Activated T-cell treated with anti-CD3 and anti-CD28 coated beads, Interleukin-2, amount 50 U/mL, for 72 hours (primary cell): ENCODE measurements at regions not wholly inside any gene's neighbourhood (a gene's known extent, or its start where the extent isn't known, plus 50 kb on each side); places are given as distances from the start of the nearest gene placed in this dataset.

Source experiments
- ATAC-seq, 2 donors: fragments of 150-1000 bp; cut with Tn5 transposase; replicated peaks in 1 of 2; 2 replicates each; pipeline ENCODE4 v1.10.0; 2021; ENCODE audit warnings: moderate library complexity in 2 of 2, mild to moderate bottlenecking in 1 of 2
- DNase-seq, 2 donors: peaks; one replicate each; pipeline ENCODE4 v3.0.0; 2021 to 2022; ENCODE audit warnings: mixed read lengths in 1 of 2
- H3K27ac Mint-ChIP-seq: one replicate; pipeline ENCODE4 v1.8.0; 2022; ENCODE audit warnings: mild to moderate bottlenecking, moderate library complexity, mixed read lengths
- H3K27me3 Mint-ChIP-seq: one replicate; pipeline ENCODE4 v1.8.0; 2022; ENCODE audit warnings: low read depth, mixed read lengths
- H3K36me3 Mint-ChIP-seq, 2 donors: one replicate each; pipeline ENCODE4 v1.8.0; 2022; ENCODE audit warnings: mixed read lengths in 2 of 2, mild to moderate bottlenecking in 1 of 2; ENCODE audit not compliant: insufficient read depth in 2 of 2
- H3K4me1 Mint-ChIP-seq: one replicate; pipeline ENCODE4 v1.8.0; 2022; ENCODE audit warnings: low read depth, mixed read lengths
- H3K4me3 Mint-ChIP-seq, 2 donors: one replicate each; pipeline ENCODE4 v1.8.0; 2022; ENCODE audit warnings: mild to moderate bottlenecking in 2 of 2, mixed read lengths in 2 of 2, moderate library complexity in 2 of 2
- H3K9me3 Mint-ChIP-seq, 2 donors: one replicate each; pipeline ENCODE4 v1.8.0; 2022; ENCODE audit warnings: mixed read lengths in 2 of 2

DNA sequence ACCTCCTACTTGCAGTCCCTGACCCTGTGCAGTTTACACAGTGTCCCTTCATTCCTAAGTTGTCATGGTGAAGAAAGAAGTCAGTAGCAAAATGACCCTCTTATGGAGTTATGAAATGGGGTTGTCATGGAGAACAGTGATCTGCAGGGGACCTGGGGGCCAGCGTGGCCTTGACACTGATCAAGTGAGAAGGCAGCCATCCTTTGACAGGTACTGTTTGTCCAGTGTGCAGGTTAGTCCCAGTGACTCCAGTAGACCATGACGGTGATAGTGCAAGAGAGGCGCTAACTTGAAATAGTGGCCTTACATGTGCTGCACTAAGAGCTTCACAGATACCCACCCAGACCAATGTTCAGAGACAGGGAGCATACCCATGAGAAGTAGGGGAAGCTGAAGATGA lies 87.9 kb downstream of the IL12A start:
- ATAC-seq: no peak
- H3K36me3 Mint-ChIP-seq: no peaks in the 10 kb centered on the region

DNA sequence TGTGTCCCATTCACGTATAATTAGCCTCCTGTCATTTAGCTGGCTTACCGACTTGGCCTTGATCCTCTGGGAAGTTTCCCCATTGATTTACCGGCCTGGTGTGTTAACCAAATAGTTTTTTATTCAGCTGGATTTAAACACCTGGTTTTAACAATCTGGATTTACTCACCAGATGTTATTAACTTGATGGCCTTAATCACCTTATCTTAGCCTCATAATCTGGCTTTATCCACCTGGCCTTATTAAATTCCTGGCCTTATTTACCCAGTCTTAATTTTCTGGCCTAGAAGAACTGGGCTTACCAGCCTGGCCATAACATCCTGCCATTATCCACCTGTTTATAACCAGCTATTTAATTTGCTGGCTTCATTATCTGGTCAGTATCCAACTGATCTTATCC lies 89.9 kb downstream of the IL12A start:
- Mint-ChIP-seq H3K4me1 (no peaks in the 10 kb centered on the region), H3K27ac (no peak overlapping the region), H3K36me3 (no peaks in the 10 kb centered on the region), H3K9me3 (peaks cover 4 to 5% of the 10 kb centered on the region in 2 donors), H3K4me3 (no peak overlapping the region), H3K27me3 (no peaks in the 10 kb centered on the region)
- ATAC-seq: no peak
- DNase-seq: no peak

More for the DNA sequence above, 87.9 kb downstream of the IL12A start:
- Mint-ChIP-seq H3K4me1 (no peaks in the 10 kb centered on the region), H3K27ac (no peak overlapping the region), H3K4me3 (no peak overlapping the region), H3K27me3 (no peaks in the 10 kb centered on the region), H3K9me3 (no peaks in the 10 kb centered on the region)
- DNase-seq: no peak

DNA sequence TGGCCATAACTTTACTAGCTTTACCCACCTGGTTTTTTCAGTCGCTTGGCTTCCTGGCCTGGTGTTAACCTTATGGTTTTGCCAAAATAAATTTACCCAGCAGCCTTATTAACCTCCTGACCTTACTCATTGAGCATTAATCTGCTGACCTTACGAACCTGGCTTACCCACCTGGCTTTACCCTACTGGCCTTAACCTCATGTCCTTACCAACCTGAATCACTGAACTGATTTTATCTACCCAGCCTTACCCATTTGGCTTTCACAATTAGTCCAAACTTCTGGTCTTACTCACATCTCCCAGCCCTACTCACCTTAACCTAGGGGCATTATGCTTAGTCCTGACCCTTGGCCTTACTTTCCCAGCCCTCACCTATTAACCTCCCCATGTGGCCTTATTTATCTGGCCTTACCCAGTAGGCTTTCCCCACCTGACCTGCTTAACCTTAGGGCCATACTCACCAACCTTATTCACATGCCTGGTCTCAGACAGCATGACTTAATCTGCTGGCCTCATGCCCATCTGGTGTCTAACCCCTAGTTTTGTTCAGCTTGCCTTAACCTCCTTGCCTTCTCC lies 93.4 kb downstream of the IL12A start:
- H3K27ac Mint-ChIP-seq: no peak overlapping the region
- H3K4me1 Mint-ChIP-seq: no peaks in the 10 kb centered on the region
- DNase-seq: no peak
- no peak for ATAC-seq
- H3K9me3 Mint-ChIP-seq: peaks cover 4 to 12% of the 10 kb centered on the region in 2 donors
- H3K36me3 Mint-ChIP-seq: no peaks in the 10 kb centered on the region
- H3K4me3 Mint-ChIP-seq: no peak overlapping the region
- H3K27me3 Mint-ChIP-seq: no peaks in the 10 kb centered on the region

DNA sequence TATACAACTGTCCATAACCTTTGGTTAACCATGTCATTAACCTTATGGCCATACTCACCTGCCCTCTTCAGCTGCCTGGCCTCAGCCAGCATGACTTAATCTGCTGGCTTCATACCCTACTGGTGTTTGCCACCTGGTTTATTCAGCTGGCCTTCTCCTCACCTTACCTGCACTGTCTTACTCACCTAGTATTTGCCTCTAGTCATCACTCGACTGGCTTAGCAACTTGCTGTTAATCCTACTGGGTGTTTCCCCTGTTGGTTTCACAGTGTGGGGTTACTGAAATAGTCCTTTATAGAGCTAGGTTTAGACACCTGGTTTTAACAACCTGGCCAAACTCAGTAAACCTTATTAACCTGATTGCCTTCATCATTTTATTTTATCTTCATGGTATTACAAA lies 96.4 kb downstream of the IL12A start:
- no peaks in the 10 kb centered on the region for H3K36me3 Mint-ChIP-seq
- H3K9me3 Mint-ChIP-seq: peaks cover 14 to 18% of the 10 kb centered on the region in 2 donors
- no peaks in the 10 kb centered on the region for H3K27me3 Mint-ChIP-seq
- DNase-seq: no peak
- no peak overlapping the region for H3K27ac Mint-ChIP-seq
- H3K4me3 Mint-ChIP-seq: no peak overlapping the region
- ATAC-seq: no peak
- no peaks in the 10 kb centered on the region for H3K4me1 Mint-ChIP-seq

DNA sequence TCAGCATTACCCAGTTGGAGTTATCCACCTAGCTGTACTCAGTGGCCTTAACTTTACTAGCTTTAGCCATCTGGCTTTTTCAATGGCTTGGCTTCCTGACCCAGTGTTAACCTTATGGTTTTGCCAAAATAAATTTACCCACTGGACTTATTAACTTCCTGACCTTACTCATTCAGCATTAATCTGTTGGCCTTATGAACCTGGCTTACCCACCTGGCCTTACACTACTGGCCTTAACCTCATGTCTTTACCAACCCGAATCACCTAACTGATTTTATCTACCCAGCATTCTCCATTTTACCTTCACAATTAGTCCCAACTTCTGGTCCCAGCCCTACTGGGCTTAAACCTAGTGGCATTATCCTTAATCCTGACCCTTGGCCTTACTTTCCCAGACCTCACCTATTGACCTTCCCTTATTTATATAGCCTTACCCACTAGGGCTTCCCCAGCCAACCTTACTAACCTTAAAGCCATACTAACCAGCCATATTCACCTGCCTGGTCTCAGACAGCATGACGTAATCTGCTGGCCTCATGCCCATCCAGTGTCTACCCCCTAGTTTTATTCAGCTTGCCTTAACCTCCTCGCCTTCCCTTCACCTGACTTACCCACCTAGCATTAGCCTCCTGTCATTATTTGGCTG lies 100.0 kb downstream of the IL12A start:
- no peaks in the 10 kb centered on the region for H3K27me3 Mint-ChIP-seq
- no peak overlapping the region for H3K27ac Mint-ChIP-seq
- peaks cover 10 to 13% of the 10 kb centered on the region in 2 donors for H3K9me3 Mint-ChIP-seq
- ATAC-seq: no peak
- no peak overlapping the region for H3K4me3 Mint-ChIP-seq
- no peaks in the 10 kb centered on the region for H3K4me1 Mint-ChIP-seq
- no peak for DNase-seq
- H3K36me3 Mint-ChIP-seq: no peaks in the 10 kb centered on the region

DNA sequence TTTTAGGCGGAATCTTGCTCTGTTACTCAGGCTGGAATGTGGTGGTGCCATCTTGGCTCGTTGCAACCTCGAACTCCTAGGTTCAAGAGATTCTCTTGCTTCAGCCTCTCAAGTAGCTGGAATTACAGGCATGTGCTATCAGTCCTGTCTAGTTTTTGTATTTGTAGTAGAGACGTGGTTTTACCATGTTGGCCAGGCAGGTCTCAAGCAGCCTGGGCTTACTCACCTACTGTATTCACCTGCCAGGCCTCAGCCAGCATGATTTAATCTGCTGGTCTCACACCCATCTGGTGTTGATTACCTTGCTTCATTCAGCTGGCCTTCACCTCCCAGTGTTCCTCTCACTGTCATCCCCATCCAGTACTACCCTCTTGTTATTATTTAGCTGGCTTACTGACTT lies 102.0 kb downstream of the IL12A start:
- Mint-ChIP-seq H3K4me3 (no peak overlapping the region), H3K36me3 (no peaks in the 10 kb centered on the region), H3K9me3 (peaks cover 9 to 10% of the 10 kb centered on the region in 2 donors), H3K27ac (no peak overlapping the region), H3K4me1 (no peaks in the 10 kb centered on the region), H3K27me3 (no peaks in the 10 kb centered on the region)
- DNase-seq (no peak), ATAC-seq (no peak)

DNA sequence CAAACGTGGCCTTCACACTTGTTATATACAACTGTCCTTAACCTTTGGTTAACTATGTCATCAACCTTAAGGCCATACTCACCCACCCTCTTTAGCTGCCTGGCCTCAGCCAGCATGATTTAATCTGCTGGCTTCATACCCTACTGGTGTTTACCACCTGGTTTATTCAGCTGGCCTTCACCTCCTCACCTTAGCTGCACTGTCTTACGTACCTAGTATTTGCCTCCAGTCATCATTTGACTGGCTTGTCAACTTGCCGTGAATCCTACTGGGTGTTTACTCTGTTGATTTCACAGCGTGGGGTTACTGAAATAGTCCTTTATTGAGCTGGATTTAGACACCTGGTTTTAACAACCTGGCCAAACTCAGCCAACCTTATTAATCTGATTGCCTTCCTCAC lies 102.8 kb downstream of the IL12A start:
- Mint-ChIP-seq H3K9me3 (peaks cover 7 to 10% of the 10 kb centered on the region in 2 donors), H3K27me3 (no peaks in the 10 kb centered on the region), H3K4me1 (no peaks in the 10 kb centered on the region), H3K36me3 (no peaks in the 10 kb centered on the region), H3K4me3 (no peak overlapping the region), H3K27ac (no peak overlapping the region)
- no peak for ATAC-seq
- no peak for DNase-seq

DNA sequence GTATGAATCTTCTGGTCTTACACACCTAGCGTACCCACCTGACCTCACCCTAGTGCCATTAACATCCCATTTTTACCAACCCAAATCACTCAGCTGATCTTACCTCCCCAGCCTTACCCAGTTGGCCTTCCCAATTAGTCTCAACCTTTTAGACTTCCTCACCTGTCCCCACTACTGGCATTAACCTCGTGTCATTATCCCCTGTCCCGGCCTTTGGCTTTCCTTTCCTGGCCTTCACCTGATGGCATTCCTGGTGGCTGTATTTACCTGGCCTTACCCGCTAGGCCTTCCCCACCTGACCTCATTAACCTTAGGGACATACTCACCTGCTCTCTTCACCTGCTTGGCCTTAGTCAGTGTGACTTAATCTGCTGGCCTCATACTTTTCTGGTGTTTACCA lies 104.1 kb downstream of the IL12A start:
- DNase-seq: no peak
- no peak overlapping the region for H3K4me3 Mint-ChIP-seq
- no peaks in the 10 kb centered on the region for H3K4me1 Mint-ChIP-seq
- no peaks in the 10 kb centered on the region for H3K27me3 Mint-ChIP-seq
- peaks cover 5 to 10% of the 10 kb centered on the region in 2 donors for H3K9me3 Mint-ChIP-seq
- ATAC-seq: no peak
- no peak overlapping the region for H3K27ac Mint-ChIP-seq
- H3K36me3 Mint-ChIP-seq: no peaks in the 10 kb centered on the region

DNA sequence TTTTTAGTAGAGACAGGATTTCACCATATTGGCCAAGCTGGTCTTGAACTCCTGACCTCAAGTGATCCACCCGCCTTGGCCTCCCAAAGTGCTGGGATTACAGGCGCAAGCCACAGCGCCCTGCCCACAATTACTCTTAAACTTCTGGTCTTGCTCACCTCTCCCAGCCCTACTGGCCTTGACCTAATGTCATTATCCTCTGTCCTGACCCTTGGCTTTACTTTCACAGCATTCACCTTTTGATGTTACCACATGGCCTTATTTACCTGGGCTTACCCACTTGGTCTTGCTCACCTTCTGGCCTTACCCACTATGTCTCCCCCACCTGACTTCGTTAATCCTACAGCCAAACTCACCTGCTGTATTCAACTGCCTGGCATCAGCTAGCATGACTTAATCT lies 105.9 kb downstream of the IL12A start:
- ATAC-seq (no peak), DNase-seq (no peak)
- Mint-ChIP-seq H3K27me3 (no peaks in the 10 kb centered on the region), H3K9me3 (no peaks in the 10 kb centered on the region), H3K4me1 (no peaks in the 10 kb centered on the region), H3K36me3 (no peaks in the 10 kb centered on the region), H3K27ac (no peak overlapping the region), H3K4me3 (no peak overlapping the region)

DNA sequence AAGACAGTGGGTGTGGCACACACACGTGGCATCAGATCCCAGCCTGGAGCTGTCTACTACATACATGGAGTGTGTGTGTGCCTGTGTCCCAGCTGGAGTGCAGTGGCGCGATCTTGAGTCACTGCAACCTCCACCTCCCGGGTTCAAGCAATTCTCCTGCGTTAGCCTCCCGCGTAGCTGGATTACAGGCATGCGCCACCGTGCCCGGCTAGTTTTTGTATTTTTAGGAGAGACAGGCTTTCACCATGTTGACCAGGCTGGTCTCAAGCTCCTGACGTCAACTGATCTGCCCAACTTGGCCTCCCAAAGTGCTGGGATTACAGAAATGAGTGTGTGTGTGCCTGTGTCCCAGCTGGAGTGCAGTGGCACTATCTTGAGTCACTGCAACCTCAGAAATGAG lies 108.8 kb downstream of the IL12A start:
- peaks cover 7% of the 10 kb centered on the region for H3K27me3 Mint-ChIP-seq
- no peak overlapping the region for H3K27ac Mint-ChIP-seq

DNA sequence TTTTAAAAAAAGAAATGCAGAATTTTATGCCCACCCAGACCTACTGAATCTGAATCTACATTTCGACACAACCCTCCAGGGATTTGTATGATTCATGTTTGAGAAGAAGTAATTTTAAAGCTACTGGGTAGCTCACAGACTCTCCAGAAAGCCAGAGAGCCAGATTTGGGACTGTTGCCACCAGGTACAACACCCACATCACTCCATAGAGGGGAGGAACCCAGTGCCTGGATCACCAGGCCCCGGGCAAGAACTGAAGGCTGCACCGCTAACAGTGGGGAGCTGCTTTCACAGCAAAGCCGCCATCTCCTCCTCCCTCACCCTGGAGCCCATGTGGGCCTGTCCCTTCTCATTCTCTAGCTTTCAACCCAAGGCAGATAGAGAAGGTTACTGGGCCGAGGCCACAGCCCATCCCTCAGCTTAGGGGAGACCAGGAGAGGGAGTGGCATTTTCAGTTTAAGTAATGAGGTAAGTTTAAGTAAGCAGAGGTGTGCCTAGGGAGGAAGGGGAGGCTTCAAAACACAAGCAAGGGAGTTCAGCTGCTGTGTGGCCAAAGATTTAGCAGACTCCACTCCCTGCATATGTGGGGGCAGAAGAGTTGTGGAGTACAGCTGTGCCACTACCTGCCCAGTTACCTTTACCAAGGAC lies 109.8 kb downstream of the IL12A start:
- DNase-seq (no peak), ATAC-seq (no peak)
- H3K4me1 Mint-ChIP-seq: no peaks in the 10 kb centered on the region
- H3K27ac Mint-ChIP-seq: no peak overlapping the region
- H3K9me3 Mint-ChIP-seq: peaks cover 0 to 2% of the 10 kb centered on the region in 2 donors
- no peak overlapping the region for H3K4me3 Mint-ChIP-seq
- no peaks in the 10 kb centered on the region for H3K36me3 Mint-ChIP-seq
- peaks cover 7% of the 10 kb centered on the region for H3K27me3 Mint-ChIP-seq

More for the DNA sequence above, 108.8 kb downstream of the IL12A start:
- no peaks in the 10 kb centered on the region for H3K4me1 Mint-ChIP-seq
- no peak overlapping the region for H3K4me3 Mint-ChIP-seq
- DNase-seq (no peak), ATAC-seq (no peak)
- no peaks in the 10 kb centered on the region for H3K36me3 Mint-ChIP-seq
- peaks cover 0 to 2% of the 10 kb centered on the region in 2 donors for H3K9me3 Mint-ChIP-seq

DNA sequence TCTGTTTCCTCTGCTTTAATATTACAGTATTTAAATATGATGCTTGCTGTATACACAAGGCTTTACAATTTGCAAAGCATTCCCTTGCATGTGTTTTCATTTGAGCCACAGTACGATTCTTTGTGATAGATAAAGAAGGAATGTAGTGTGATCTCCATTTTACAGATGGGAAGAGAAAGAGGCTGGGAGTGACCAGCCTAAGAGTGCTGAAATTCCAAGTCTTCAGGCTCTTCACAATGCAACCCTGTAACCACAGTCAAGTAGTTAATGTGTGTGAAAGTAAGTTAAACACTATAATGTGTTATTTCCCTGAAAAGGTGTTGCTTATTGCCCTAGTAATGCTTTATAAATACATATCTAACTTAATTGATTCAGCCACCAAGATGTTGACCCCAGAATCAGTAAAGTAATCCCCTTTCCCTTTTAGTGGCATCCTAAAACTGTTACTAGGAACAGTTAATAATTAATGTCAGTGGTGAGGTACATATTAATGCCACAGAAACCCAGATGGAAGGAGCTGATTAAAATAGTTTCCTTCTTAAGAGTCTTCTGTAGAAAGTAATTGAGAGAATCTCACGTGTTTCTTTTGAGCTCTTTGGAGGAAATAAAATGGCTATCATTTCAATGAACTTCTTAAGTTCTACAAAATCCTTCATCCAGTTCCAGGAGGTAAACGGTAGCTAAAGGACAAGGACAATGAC lies 110.4 kb downstream of the IL12A start:
- Mint-ChIP-seq H3K36me3 (no peaks in the 10 kb centered on the region), H3K4me1 (no peaks in the 10 kb centered on the region), H3K27ac (no peak overlapping the region), H3K9me3 (peaks cover 0 to 2% of the 10 kb centered on the region in 2 donors), H3K27me3 (peaks cover 7% of the 10 kb centered on the region), H3K4me3 (no peak overlapping the region)
- ATAC-seq (no peak), DNase-seq (no peak)

DNA sequence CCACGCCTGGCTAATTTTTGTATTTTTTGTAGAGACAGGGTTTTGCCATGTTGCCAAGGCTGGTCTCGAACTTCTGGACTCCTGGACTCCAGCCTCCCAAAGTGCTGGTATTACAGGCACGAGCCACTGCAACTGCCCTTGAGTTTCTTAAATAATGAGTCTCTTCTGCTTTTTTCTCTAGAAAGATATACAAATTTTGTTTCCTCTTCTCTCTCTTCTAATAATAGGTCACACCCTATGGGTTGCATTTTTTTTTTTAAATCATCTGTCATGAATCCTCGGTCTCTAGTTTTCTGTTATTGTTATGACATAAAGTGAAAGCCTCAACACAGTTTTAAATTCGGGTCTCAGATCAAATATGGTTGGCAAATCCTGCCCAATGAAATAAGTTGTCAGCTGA lies 111.2 kb downstream of the IL12A start:
- no peak overlapping the region for H3K27ac Mint-ChIP-seq
- H3K9me3 Mint-ChIP-seq: peaks cover 0 to 2% of the 10 kb centered on the region in 2 donors
- peaks cover 7% of the 10 kb centered on the region for H3K27me3 Mint-ChIP-seq
- no peak for ATAC-seq
- no peaks in the 10 kb centered on the region for H3K36me3 Mint-ChIP-seq
- H3K4me1 Mint-ChIP-seq: no peaks in the 10 kb centered on the region
- no peak overlapping the region for H3K4me3 Mint-ChIP-seq
- no peak for DNase-seq
